Activated CD4-positive, alpha-beta T cell treated with anti-CD3 and anti-CD28 coated beads, Interleukin-2, amount 50 U/mL, for 48 hours (primary cell): ENCODE measurements at regions not wholly inside any gene's neighbourhood (a gene's known extent, or its start where the extent isn't known, plus 50 kb on each side); places are given as distances from the start of the nearest gene placed in this dataset.

ENCODE experiments used
- DNase-seq, 2 experiments: peaks; one replicate each; pipeline ENCODE4 v3.0.0-alpha.2; 2020

DNA sequence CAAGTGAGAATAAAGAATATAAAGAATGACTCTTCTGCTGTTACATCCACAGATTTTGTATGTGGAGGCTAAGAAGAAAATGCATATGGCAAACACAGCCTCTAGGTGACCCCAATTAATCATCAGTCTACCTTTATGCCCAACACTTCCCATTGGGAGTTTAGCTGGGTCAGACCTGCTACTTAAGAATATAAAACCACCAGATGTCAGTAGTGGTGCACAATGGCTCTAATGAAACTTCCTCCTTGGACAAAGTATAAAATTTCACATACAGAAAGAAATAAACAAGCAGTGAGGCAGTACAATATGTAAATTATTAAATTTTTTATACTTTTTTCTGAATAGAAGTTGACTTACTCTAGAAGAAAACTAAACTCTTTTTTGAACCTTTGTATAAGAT is 539.9 kb downstream of the BRINP1 start:
- no peak for DNase-seq

DNA sequence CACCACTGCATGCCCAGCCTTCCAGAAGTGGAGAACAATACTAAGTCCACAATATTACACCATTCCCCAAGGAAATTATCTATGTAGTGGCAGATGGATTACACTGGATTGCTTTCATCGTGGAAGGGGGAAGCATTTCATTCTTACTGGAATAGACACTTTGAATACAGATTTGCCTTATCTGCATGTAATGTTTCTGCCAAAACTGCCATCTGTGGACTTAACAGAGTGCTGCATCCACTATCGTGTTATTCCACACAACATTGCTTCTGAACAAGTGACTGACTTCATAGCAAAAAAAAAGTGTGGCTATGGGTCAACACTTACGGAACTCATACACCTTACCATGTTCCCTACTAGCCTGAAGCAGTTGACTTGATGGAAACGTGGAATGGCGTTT is 536.9 kb downstream of the BRINP1 start:
- DNase-seq: no peak

DNA sequence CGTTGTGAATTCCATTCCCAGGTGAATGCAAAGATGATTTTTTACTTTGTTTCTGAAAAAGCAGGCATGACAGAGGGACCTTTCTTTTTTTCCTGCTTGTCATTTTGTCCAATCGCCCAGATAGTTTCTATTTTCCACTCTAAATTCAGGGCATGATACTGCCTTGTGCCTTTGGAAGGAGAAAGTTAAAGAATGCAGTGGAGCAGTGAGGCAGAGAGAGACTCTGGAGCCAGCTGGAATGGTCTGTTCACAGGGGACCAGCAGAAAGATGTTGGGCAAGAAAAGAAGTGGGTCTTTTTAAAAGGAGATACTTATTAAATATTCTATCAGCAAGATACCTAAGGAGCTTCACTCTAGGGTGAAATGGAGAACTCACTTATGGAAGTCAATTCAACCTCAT is 532.3 kb downstream of the BRINP1 start:
- DNase-seq: no peak

DNA sequence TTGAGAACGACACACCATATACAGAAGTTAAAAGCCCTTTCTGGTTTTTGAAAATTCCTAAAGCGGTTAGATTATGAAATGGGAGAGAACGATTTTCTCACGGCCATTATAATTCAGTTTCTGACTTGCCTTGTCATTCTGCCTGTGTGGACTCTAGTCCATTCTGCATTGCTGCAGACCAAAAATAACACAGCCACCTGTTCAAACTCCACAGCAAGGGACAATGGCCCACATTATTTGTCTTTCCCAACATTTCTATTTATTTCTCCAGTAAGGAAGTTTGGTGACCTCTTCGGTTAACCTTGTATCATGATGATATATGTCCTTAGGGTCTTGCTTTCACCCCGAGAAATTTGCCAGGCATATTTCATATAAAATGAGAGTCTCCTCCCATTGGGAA is 497.7 kb downstream of the BRINP1 start:
- no peak for DNase-seq

DNA sequence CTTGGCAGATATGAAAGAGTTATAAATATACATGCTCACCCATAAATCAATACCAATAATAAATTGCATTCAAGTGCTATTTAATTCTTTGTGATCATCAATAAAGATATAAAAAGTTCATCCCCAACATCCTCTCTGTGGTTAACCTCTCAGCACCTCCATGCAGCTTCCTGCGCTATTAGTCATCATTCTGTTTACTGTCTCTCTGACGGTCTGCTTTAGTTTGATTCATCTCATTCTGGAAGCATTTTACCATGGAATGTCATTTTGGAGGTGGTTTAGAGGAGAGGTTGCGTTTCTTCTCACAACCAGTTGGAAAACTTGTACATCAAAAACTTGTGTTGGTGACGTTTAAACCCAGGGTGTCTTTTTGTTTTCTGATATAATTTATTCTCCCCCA is 486.6 kb downstream of the BRINP1 start:
- no peak for DNase-seq

DNA sequence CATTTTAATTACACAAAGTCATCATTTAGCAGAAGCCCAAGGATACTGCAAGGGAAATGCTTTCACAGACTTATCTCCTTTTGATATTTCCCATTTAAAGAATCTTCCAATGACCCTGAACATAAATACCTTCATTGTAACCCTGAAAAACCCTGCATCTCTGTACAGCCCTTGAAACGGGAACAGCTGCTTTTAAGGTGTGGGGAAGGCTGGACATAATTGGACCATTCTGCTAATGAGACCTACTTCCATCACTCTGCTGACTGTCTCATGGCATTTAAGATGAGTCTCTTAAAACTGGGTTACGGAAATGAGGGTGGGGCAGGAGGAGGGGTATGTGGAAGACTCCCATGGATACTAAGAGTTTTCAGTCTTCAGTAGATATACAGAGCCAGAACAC is 485.8 kb downstream of the BRINP1 start:
- no peak for DNase-seq

DNA sequence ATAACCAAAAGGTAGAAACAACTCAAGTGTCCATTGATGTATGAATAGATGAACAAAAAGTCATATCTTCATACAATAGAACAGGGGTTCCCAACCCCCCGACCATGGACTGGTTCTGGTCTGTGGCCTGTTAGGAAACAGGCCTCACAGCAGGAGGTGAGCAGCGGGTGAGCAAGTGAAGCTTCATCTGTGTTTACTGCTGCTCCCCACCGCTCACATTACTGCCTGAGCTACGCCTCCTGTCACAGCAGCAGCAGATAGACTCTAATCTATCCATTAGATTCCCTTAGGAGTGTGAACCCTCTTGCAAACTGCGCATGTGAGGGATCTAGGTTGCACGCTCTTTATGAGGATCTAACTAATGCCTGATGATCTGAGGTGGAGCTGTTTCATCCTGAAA is 478.0 kb downstream of the BRINP1 start:
- no peak for DNase-seq

DNA sequence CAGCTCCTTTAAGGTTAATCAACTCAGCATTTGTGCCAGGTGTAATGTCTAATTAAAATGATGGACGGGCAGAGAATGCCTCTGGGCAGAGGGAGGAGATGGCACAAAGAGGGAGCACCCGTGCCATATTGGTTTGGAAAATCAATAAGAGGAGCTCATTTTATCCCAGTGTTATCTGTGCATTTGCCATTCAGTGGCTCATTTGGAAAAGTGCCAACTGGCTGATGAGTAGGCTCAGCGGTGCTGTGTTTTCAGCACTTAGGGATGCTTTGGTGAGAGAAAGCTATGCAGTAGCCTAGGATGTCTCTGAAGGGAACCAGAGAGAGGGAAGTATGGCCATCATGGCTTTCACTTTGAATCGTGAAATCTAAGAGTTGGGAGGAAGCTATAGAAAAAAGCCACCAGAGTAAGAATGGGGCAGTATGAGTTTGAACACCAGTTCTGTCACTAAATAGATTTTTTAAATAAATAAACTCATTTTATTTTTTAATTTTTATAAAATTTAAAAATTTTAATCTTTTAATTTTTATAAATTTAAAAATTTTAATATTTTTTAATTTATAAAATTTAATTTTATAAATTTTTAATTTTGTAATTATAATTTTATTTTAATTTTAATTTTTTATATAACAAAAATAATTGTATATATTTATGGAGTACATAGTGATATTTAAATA is 472.8 kb downstream of the BRINP1 start:
- no peak for DNase-seq

DNA sequence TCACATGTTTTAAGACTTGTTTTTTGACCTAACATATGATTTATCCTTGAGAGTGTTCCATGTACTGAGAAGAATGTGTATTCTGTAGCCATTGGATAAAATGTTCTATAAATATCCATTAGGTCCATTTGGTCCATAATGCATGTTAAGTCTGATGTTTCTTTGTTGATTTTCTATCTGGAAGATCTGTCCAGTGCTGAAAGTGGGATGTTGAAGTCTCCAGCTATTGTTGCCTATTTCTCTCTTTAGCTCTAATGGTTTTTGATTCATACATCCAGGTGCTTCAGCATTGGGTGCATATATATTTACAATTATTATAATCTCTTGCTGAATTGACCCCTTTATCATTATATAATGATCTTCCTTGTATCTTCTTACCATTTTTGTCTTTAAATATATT is 451.1 kb downstream of the BRINP1 start:
- no peak for DNase-seq

DNA sequence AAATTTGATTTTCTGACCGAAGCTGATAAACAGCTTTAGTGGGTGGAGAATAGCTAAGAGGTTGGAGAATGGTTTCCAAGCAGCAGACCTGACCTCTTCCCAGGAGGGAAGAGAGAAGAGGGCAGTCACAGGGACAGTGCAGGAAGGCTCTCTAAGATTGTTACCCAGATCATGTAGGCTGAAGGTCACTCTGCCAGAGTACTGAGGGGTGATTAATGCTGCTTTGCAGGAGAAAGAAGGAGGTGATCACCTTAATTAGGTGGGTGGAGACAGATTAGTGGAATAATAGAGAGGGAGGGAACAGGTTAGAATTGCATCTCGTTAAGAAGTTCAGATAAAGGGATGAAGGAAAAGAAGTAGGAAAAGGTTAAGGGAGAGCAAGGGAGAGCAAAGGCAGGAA is 440.5 kb downstream of the BRINP1 start:
- no peak for DNase-seq

DNA sequence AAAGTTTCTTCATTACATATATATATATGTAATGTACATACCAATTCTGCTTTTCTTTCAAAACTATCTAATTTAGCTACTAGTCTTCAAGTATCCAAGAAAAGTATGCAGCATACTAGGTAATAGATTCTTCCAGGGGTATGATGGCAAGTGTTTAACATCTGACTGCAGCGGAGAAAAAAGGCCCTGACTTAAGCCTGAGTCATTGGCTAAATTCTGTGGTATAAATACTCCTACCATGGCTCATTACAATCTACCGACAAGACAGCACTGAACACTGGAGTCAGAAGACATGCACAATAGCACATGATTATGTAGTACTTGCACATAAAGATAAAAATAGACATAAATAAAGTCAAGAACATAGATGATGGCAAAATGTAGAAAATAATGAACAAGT is 439.9 kb downstream of the BRINP1 start:
- no peak for DNase-seq

DNA sequence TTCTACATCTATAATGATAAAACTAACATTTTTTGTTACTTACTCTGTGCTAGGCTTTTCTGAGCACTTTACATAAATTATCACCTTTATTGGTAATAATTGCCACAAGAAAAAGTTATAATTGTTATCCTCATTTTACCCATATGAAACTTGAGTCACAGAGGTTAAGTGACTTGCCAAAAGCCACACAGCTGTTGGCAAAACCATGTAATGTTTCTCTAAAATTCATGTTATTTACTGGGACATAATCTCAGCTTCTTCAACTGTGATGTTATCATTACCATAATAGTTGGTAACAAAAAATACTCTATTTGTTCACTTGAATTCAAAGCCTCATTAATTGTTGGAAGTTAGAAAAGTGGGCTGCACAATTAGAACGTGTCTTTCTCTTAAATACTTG is 437.3 kb downstream of the BRINP1 start:
- no peak for DNase-seq

DNA sequence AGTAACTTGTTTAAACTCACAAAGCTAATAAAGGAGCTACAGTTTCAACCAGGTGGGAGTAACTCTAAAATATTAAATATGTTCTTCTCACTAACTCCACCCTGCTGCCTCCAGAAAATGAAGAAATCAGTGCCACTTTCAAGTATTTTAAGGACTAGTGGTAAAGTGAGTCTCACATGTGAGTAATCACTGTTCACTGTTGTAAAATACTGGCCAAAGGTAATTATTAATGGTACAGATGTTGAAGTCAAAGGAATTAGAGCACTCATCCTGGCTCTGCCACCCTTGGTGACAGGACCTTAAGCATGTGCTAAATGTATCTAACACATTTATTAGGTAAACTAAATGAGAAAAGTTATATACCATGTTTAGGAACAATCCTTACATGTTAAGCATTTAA is 430.7 kb downstream of the BRINP1 start:
- no peak for DNase-seq

DNA sequence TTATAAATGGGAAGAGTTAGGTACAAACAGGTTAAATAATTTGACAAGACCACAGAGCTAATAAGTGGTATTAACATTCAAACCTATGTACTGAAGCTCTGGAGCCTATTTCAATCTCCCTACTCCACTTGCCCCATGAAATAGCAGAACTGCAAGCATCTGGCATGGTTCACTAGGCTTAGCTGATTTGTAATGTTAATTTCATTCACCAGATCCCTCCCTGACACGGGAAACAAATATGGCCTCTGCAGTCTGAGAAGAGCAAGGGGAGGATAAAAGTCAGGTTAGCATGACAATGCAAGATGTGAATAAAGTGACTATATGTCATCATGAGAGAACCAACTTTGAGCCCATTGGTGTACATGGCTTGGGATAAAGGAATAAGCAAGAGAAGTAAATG is 428.8 kb downstream of the BRINP1 start:
- DNase-seq: no peak

DNA sequence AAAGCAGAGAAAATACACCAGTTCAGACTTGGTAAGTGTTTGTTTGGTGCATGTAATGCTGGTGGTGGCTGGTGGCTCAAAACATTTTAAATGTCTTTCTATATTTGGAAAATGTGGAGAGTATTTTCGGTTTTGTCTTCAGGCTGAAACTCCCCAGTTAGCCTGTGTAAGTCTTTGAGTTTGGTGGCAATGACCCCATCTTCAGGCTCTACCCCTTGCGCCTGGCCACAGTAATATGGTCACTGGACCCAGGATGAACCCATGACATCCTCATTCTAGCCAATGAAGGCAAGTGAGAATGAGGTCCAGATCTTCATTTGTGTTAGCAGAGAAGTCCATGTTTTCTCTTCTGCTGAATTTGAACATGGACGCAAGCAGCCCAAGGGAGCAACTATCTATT is 422.6 kb downstream of the BRINP1 start:
- no peak for DNase-seq

DNA sequence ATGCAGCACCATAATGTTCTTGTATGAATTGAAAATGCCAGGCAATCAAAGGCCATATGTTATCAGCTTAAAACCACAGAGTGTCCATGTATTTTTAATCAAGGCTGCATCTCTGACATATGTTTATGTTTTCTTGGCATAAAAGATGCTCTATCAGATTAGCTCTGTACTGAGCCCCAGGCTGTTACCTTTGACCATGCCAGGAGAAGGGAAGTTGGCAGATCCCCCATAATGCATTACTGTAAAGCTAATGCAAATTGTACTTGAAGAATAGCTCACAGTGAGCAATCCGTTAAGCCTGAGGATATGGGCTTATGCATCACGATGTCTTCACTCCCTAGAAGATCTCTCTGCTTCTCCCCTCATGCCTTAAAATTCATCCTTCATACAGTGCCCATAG is 414.4 kb downstream of the BRINP1 start:
- DNase-seq: no peak

DNA sequence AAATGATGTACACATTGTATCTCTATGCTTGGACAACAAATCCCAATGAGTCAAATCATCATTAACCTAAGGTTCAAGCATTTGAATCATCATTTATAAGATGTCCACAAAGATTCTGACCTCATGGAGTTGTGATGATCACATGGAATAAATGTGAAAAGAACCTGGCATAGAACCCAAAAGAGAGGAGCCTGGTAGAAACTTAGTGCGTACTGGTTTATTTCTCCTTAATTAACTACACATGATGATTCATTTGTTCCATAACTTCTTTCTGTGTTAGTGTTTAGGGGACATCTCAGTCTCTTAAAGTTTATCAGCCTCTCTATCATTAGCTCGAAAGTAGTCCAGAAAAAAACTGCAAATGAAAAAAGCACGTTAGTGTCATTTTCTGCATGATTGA is 411.6 kb downstream of the BRINP1 start:
- no peak for DNase-seq

DNA sequence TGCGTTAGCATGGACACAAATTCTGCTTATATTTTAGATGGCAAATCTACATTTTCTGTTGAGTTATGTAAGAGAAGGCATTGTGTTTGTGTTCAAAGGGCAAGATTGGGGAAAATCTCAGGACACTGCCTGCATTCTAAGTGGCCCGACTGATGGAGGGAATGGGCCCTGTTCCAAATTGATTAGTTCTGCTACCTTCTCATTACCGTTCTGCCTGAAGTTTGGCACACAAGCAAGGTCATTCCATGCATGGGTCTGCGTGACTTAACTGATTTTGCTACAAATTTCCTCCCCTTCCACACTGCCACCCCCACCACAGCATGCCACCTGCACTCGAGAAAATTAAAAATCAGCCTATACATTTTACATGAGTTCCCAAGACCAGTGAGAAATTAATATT is 409.9 kb downstream of the BRINP1 start:
- no peak for DNase-seq

DNA sequence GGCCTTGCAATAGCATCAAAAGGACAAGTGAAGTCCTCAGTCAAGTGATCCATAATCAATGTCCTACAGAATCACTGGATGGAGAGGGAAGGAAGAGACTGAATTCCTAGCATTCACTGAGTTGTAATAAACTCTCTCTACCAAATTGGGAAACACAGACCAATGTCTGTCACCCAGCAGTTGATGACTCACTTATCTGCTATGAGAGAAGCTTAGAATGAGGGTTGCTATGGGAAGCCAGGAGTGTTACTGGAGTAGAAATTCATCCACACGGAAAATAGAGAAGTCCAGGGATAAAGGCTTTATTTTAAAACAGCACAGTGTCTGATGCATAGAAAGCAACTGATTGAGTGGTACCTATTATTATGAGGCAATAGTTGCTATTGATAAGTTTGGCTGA is 407.4 kb downstream of the BRINP1 start:
- DNase-seq: no peak

DNA sequence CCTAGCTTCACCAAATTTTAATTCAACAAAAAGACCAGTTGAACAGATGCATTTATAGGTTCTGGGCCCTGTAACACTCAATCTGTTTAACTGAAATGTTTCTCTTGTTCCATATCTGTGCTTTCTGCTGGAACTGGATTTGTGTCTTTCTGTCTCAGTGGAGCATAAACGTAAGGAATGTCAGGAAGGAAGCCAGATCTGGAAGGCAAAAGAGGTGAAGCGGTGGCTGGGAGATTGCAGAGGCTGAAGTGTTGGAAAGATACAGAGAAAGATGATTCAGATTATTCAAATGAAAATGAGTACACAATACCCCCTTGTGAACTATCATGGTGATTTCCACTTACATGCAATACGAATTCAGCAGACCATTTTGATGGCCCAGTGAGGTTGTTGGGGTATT is 406.8 kb downstream of the BRINP1 start:
- no peak for DNase-seq

DNA sequence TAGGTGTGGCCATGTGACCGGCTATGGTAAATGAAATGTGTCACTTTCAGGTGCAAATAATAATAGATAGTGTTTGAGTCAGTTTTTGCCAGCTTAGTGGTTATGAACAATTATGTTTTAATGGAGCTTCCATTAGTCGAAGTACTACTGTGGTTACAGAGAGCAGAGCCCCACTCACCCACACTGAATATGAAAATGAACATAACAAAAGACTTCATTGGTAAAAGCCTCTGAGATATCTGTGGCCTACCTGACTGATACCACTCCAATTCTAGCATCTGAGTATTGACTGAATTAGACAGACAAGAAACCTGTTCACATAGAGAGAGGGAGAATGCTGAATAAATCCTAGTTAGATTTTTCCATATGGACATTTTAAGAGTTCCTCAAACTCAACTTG is 405.6 kb downstream of the BRINP1 start:
- no peak for DNase-seq

DNA sequence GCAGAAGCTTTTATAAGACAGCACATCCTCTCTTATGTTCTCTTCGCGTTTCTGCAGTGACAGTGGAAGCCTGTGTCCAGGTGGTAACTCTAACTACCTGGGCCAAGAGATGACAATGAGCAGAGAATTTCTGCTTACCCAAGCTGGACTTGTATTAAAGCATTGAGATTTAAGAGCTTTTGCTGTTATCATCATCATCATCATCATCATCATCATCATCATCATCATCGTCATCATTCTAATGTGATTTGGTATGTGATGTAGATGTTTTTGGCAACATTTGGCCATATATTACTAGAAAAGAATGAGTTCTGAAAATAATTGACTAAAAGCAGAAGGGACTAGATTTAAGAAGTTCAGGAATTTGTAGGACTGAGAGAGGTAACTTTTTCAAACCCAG is 401.3 kb downstream of the BRINP1 start:
- no peak for DNase-seq

DNA sequence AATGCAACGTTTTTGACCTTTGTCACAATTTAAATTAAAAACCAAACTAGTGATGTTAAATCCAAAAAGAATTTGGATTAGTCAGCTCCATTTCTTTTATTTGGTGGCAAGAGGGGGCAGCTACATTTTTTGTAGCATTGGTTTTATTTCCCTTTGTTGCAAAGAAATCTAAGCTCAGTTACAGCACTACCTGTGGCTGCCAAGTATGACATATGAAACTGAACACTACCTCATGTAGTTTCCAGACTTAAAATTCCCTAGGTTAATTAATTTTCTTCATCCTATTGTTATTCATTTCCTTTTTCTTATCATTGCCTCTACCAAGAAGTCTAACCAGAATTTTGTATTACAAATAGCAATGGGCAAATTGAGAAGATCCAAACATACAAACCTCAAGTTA is 393.5 kb downstream of the BRINP1 start:
- no peak for DNase-seq

DNA sequence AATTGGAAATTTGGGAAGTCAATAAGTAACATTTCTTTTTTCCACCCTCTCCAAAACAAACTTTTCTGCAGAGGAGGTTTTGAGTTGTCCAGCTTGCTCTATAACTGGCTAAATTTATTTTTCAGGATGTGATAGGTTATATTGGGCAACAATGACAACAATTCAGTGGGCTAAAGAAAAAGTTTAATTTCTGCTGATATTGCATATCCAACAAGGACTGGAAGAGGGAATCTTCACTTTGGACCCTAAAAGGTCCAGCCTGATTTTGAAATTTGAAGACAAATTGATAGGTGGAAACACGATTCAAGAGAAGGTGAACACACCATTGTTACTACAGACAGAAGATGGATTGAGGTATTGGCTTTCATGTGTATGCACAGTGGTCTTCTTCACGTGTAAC is 393.1 kb downstream of the BRINP1 start:
- DNase-seq: no peak

DNA sequence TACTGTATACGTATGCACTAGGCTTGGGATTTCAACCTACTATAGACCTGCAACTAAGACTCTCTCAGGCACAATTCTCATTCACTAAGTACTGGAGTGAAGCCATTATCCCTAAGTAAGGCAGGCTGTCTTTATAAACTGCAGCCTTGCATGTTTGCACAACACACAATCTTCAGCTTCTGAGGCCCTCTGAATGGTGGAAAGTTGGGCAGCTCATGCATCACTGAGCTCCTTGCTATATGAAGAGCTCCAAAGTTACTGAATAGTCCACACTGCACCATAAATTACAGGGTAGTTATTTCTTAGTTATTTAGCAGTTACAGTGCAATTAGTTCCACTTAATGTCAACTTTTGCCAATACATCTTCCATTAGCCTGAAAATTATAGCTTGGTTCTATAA is 384.6 kb downstream of the BRINP1 start:
- DNase-seq: no peak

DNA sequence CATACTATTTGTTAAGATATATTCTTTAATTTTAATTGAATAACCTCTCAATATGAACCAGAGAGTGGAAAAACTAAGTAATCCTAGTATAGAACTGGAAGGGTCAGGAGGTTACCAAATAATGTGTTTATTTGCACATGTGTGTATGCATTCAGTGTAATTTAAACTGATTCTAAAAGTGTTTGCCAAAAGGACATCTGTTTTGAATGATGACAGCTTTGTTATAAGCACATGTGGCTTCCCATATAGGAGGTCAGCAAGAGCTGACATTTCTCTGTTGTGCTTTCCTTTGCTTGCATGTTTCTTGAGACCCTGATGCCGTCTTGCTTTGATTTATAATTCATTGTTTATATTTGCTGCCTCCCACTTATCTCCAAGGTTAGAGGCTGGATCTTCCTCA is 383.4 kb downstream of the BRINP1 start:
- no peak for DNase-seq
